ENCODE measurements at regions not wholly inside any gene's neighbourhood (a gene's known extent, or its start where the extent isn't known, plus 50 kb on each side); places are given as distances from the start of the nearest gene placed in this dataset.

DNA sequence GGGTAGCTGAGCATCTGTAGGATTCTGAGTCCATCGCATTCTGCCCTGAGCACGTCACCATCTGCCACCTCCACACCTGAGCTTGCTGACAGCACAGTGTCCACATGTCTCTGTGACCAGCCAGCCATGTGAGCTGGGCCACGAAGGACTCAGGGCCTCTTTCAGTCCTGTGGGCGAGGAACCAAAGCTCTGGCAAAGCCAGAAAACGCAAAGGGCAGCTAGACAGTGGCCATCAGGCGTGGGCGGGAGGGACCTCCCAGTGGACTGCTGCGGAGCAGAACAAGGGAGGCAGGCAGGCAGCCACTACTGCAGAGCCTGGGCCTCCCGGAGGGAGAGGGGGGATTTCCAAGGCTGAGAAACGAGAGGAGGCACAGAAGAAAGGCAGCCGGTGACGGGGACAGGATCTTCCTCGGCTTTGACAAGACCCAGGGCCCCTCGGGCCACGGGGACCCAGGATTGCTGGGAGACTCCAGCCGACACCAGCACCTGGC, 274.6 kb upstream of the SALL3 start:
- no peak for TF ChIP-seq CTCF (IDR thresholded peaks at IDR 0.05; ENCODE audit: low read depth, low read length, poor library complexity, severe bottlenecking)
- no peak for TF ChIP-seq EZH2phosphoT487 (IDR thresholded peaks at IDR 0.05; ENCODE audit: borderline replicate concordance, low read length)
